ENCODE measurements at regions not wholly inside any gene's neighbourhood (a gene's known extent, or its start where the extent isn't known, plus 50 kb on each side); places are given as distances from the start of the nearest gene placed in this dataset.
"Not testable (repeated sequence)": the region's sequence is repeated elsewhere in the genome, so short reads cannot be mapped to it uniquely, and the experiment has no call there.

GRCh38 chr10:111267673-111268072 is 190.8 kb downstream of the ADRA2A start:
- DNase-seq, result no peak

GRCh38 chr10:111273235-111273634 is 196.4 kb downstream of the ADRA2A start:
- no peak for DNase-seq

GRCh38 chr10:111273635-111274034 is 196.8 kb downstream of the ADRA2A start:
- no peak for DNase-seq

DNA sequence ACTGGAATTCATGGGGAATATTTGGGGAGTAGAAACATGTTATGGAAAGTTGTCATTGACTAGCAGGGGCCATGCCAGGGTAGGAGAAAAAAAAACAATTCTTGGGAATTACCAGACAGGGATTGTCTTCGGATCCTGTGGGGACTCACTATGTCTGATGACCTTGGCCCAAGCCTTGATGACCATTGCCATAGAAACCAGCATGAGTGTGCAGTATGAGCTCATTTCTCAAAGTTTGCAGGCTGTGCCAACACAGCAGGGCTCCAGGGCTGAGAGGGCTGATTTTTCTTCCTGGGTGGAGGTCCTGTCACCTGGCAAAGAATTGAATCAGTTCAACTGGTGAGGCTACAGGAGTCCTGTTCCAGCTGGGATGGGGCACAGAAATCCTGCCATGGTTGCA is 198.3 kb downstream of the ADRA2A start:
- DNase-seq, result no peak

DNA sequence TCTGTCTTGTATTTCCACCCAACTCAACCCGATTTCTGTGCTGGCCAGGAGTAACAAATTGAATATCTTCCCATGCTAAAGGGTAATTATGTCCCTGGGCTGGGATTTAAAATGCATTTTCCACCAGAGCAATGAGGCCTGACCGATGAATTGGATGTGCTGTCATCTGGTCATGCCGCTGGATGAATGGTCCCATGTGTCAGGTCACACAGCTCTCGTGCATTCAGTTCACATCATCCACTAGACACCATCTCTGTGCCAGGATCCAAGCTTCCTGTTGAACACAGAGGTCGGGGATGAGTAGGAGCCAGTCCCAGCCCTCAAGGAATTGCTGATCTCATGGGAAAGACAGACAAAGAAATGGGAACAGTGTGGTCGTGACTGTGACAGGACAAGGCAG is 200.8 kb downstream of the ADRA2A start:
- DNase-seq, result no peak

DNA sequence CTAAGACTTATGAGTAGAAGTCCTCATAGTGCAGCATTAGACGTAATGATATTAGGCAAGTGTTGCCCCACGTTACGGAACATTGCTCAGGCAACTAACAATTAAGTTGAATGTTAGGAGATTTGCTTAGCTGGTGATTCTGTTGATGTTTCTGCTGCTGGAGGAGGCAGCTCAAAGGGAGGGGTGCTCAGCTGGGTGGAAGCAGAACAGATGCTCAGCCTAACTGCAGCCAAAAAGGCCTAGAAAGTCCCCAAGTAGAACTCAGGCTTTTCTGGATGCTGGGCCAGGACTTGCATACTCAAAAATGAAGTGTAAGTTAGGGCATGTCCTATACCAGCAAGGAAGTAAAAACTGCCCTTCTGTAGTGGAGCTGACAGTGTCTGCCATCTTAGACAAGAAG is 201.4 kb downstream of the ADRA2A start:
- no peak for DNase-seq

GRCh38 chr10:111281516-111281915 is 204.7 kb downstream of the ADRA2A start:
- DNase-seq, result no peak

DNA sequence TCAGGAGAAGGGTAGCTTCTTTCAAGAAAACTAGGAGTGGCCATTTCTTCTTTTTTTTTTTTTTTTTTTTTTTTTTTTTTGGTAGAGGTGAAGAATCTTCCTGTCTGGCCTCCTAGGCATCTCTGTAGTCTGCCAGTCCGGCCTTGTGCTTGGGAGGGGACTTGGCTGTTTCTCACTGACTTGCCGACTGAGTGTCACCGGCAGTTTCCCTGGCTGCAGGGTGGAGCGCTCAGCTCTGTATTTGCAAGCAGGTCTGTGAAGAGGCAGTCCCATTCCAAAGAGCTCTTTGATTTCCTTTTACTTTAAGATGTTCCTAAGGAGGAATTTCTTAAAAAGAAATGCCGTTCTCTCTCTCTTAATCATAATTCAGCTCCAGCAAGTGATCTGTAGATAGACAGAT is 212.6 kb downstream of the ADRA2A start:
- DNase-seq, result no peak

- no peak for DNase-seq
Measured at GRCh38 chr10:111290649-111291048, 213.8 kb downstream of the ADRA2A start.

DNA sequence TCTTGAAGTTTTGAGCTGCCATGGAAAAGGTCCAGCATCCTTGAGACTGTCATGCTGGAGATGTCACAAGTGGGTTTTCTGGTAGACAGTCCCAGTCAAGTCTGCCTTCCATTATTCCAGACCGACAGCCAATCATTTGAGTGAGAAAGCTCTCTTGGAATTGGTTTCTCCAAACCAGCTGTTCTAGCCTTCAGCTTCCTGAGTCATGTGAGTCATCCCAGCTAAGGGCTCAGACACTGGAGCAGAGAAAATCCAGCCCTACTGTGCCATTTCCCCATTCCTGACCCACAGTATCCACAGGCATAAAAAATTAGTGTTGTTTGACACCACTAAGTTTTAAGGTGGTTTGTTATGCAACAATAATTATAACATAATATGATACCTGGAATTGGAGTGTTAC is 219.0 kb downstream of the ADRA2A start:
- no peak for DNase-seq

DNA sequence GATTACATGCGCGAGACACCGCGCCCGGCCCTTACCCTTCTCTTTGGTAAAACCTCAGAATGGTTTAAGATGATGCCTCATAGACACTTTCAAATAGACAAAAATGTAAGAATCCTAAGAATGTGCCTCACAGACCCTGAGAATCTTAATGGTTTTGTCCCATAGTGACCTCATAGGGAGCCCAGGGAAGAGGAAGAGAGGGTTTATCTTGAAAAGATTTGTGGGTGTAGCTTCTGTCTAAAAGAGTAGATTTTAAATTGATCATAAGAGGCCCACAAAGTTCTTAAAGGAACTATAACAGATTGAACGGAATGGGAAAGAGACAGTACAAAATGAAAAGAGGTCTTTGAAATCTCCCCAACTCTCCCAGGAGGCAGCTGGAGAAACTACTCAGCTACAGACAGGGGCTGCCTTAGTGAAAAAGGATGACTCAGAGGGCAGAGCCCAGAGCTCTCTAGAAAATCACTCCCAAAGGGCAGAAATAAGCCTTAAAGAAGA is 220.6 kb downstream of the ADRA2A start:
- DNase-seq, result no peak

DNA sequence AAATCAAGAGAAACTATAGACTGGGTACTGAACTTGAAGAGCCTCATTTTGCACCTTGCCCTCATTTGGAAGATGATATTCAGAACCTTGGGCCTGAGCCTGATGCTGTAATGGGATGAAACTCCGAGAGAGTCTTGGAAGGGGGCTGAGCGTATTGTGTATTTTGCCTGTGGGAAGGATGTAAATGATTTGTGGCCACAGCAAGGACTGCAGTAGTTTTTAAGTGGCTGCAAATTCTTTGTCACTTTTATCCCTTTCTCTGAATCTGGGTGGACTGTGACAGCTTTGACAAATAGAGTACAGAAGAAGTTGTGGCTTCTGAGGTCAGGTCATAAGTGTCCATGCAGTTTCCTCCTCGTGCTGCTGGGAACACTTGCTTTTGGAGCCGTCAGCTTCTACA is 221.2 kb downstream of the ADRA2A start:
- no peak for DNase-seq

DNA sequence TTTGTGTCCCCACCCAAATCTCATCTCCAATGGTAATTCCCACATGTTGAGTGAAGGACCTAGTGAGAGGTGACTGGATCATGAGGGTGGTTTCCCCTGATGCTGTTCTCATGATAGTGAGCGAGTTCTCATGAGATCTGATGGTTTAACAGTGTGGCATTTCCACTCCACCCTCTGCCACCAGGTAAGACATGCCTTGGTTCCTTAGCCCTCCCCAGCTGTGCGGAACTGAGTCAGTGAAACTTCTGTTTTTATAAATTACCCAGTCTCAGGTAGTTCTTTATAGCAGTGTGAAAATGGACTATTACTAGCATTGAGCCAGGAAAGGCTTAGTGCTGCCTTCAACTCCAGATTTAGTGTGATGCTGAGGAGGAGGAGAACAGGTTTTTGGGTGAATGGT is 222.2 kb downstream of the ADRA2A start:
- DNase-seq, result no peak

- no peak for DNase-seq
Measured at GRCh38 chr10:111303887-111304286, 227.1 kb downstream of the ADRA2A start.

DNA sequence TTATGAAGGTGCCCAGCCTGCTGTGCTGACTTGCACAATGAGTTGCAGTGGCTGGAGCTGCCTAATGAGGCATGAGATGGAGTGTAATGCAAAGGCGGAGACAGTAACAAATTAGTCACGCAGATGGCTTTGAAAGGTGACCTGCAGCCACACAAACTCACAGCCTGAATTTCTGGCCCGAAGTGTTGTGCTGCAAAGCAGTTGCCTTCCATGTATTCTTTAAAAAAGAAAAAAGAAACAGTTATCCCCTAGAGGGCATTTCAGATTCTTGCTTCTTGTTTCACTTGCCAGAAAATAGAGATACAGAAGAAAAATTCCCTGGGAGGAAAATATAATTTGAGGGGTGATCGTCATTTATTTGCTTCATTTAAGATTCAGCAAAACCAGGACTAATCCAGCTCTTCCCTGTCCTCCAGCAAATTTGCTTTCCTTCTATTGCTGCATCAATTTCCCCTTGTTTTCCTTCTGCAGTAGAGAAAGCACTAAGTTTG is 239.9 kb downstream of the ADRA2A start:
- DNase-seq, result no peak

GRCh38 chr10:111319866-111320265 is 243.0 kb downstream of the ADRA2A start:
- DNase-seq, result no peak

GRCh38 chr10:111323389-111323966 is 246.6 kb downstream of the ADRA2A start:
- DNase-seq, result no peak

GRCh38 chr10:111332174-111332573 is 255.3 kb downstream of the ADRA2A start:
- DNase-seq, result not testable (repeated sequence)

- no peak for DNase-seq
Measured at GRCh38 chr10:111335826-111336225, 259.0 kb downstream of the ADRA2A start.

- no peak for DNase-seq
Measured at GRCh38 chr10:111338035-111338434, 261.2 kb downstream of the ADRA2A start.

GRCh38 chr10:111338805-111339204 is 262.0 kb downstream of the ADRA2A start:
- no peak for DNase-seq

DNA sequence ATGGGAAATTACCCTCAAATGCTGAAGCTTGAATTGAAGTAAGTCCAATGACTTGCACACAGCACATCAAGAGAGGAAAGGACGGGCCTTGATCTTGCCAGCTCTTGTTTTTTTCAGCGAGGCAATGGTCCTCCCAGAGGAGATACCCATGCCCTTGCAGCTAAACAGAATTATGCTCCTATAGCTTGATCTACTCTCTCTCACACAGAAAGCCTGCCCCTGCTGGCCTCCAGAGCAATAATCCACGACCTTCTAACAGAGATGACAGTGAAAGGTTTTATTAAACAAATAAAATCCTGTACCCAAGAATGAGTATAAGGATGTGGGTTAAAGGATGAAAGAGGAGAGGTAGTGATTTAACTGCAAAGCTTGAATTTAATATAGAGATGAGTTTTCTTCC is 268.0 kb downstream of the ADRA2A start:
- no peak for DNase-seq

GRCh38 chr10:111347386-111348013 is 270.7 kb downstream of the ADRA2A start:
- DNase-seq, result peak; percentile 2

DNA sequence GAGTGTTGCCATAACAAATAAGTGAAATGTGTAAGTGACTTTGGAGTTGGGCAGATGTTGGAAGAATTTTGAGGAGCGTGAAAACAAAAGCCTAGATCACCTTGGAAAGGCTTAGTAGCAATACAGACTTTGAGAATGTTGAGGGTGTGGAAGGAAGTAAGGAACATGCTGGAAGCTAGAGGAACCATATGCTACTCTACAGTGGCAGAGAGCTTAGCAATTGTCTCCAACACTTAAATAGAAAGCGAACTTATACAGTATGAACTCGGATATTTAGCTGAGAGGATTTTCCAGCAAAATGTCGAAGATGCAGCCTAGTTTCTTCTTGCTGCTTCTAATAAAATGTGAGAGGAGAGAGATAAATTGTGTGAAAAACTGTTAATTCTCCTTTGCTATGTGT is 271.2 kb downstream of the ADRA2A start:
- no peak for DNase-seq

DNA sequence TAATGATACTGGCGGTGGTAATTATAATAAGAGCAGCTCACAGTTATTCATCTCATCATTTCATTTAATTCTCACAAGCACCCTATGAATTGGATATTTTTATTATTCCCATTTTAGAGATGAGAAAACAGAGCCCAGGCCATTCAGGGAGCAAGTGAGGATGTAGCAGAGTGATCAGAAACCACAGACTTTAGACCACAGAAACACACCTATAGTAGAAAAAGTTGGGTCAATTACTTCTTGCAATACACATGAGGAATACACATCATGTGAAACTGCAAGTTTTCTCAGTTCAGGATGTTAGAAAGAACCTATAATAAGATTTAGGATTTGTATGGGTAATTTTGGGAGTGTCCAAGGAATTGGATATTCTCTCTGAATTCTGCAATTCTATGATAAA is 278.0 kb downstream of the ADRA2A start:
- DNase-seq, result no peak
